ENCODE measurements at regions not wholly inside any gene's neighbourhood (a gene's known extent, or its start where the extent isn't known, plus 50 kb on each side); places are given as distances from the start of the nearest gene placed in this dataset.

DNA sequence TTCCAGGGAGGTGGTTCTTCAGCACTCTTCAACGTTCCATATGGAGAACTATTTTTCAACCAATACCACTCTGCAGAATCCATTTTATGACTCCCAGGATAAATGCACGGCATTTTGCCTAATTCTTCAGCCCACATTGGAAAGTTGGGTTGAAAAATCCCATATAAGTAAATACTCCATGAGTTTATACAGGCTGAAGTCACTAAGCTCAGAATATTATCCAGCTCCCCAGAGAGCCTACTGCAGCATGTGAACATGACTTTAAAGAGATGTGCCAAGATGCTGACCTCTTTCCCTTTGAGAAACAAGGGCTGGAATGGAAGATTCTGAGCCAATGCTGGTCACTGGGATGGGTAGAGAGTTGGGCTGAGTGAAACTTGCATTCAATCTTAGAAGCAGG, 111.9 kb upstream of the SLIT3 start:
- Histone ChIP-seq H3K4me1 (ENCODE audit: control insufficient read depth, insufficient read depth, low read length) (peaks cover 7% of the 10 kb centered on the region), H3K27ac (ENCODE audit: extremely low read depth, low read depth, low read length) (no peak overlapping the region), H3K9me3 (ENCODE audit: control insufficient read depth, insufficient read depth, low read depth, low read length) (no peaks in the 10 kb centered on the region), H3K4me3 (ENCODE audit: low read depth, low read length) (no peak overlapping the region), H3K36me3 (ENCODE audit: control insufficient read depth in 2 of 2, insufficient read depth in 1 of 2, low read length in 2 of 2) (no peaks in the 10 kb centered on the region)
- ChIA-PET POLR2A (interaction anchor here (0.5 kb wide), 1 partner anchor 171 kb away, joined by 7 read pairs; the partner anchor contains the start of gene SPDL1), CTCF (no interaction called here)
- TF ChIP-seq ZNF433 (tag by site-specific recombination; IDR thresholded peaks at IDR 0.05; ENCODE audit: low read depth) (no peak), SCRT2 (tag by site-specific recombination; IDR thresholded peaks at IDR 0.05) (no peak), ZNF133 (tag by site-specific recombination; IDR thresholded peaks at IDR 0.05) (no peak), ZNF514 (tag by site-specific recombination; IDR thresholded peaks at IDR 0.05) (no peak), ZNF341 (tag by site-specific recombination; IDR thresholded peaks at IDR 0.05; ENCODE audit: low read depth) (no peak), TRIM28 (IDR thresholded peaks at IDR 0.05; ENCODE audit: borderline replicate concordance, low read length) (no peak), ZNF354C (tag by site-specific recombination; IDR thresholded peaks at IDR 0.05; ENCODE audit: borderline replicate concordance, low read depth) (no peak), OSR2 (tag by site-specific recombination; IDR thresholded peaks at IDR 0.05) (no peak), HOXA7 (CRISPR knock-in tag; IDR thresholded peaks at IDR 0.05; ENCODE audit: borderline replicate concordance) (no peak), ZNF585B (tag by site-specific recombination; IDR thresholded peaks at IDR 0.05) (no peak)
- TF ChIP-seq, protein P1, sequence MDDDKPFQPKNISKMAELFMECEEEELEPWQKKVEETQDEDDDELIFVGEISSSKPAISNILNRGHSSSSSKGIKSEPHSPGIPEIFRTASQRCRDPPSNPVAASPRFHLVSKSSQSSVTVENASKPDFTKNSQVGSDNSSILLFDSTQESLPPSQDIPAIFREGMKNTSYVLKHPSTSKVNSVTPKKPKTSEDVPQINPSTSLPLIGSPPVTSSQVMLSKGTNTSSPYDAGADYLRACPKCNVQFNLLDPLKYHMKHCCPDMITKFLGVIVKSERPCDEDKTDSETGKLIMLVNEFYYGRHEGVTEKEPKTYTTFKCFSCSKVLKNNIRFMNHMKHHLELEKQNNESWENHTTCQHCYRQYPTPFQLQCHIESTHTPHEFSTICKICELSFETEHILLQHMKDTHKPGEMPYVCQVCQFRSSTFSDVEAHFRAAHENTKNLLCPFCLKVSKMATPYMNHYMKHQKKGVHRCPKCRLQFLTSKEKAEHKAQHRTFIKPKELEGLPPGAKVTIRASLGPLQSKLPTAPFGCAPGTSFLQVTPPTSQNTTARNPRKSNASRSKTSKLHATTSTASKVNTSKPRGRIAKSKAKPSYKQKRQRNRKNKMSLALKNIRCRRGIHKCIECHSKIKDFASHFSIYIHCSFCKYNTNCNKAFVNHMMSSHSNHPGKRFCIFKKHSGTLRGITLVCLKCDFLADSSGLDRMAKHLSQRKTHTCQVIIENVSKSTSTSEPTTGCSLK (tag by site-specific recombination; IDR thresholded peaks at IDR 0.05) = no peak
- TF ChIP-seq, protein P2, sequence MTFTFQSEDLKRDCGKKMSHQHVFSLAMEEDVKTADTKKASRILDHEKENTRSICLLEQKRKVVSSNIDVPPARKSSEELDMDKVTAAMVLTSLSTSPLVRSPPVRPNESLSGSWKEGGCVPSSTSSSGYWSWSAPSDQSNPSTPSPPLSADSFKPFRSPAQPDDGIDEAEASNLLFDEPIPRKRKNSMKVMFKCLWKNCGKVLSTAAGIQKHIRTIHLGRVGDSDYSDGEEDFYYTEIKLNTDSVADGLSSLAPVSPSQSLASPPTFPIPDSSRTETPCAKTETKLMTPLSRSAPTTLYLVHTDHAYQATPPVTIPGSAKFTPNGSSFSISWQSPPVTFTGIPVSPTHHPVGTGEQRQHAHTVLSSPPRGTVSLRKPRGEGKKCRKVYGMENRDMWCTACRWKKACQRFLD (tag by site-specific recombination; IDR thresholded peaks at IDR 0.05) = no peak

DNA sequence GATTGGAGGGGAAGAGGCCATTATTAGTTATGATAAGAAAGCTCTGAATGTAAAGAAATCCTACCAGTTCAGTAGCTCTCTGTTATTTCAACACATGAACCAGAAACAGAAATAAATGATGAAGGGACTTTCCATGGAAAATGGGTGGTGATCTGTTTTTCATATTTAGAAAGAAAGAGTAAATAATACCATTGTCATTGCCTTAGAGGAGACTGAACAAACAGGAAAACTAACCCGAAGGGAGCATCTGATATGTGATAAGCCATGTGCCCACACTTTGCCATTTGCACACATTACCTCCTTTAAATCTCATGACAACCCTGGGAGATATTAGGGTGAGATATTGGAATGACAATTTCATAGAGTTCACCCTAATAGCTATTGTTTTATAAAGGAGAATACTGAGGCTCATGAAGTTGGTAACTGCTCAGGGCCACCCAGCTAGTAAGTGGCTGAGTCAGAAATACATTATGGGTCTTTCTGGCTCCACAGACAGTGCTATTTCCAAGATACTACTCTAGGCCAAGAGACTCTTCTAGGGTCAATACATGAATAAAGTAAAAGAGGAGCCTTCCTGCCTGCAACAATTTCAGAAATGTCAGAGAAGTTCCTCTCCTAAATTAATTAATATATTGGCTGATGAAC, 111.0 kb upstream of the SLIT3 start:
- no peak overlapping the region for H3K27ac ChIP-seq (ENCODE audit: extremely low read depth, low read depth, low read length)
- no peaks in the 10 kb centered on the region for H3K9me3 ChIP-seq (ENCODE audit: control insufficient read depth, insufficient read depth, low read depth, low read length)
- no peaks in the 10 kb centered on the region for H3K36me3 ChIP-seq (ENCODE audit: control insufficient read depth in 2 of 2, insufficient read depth in 1 of 2, low read length in 2 of 2)
- POLR2A ChIA-PET = no interaction called here
- CTCF ChIA-PET = interaction anchor here (0.7 kb wide), 1 partner anchor 11 kb away, joined by 3 read pairs; no protein-coding TSS in a partner anchor
- TF ChIP-seq, protein P3, sequence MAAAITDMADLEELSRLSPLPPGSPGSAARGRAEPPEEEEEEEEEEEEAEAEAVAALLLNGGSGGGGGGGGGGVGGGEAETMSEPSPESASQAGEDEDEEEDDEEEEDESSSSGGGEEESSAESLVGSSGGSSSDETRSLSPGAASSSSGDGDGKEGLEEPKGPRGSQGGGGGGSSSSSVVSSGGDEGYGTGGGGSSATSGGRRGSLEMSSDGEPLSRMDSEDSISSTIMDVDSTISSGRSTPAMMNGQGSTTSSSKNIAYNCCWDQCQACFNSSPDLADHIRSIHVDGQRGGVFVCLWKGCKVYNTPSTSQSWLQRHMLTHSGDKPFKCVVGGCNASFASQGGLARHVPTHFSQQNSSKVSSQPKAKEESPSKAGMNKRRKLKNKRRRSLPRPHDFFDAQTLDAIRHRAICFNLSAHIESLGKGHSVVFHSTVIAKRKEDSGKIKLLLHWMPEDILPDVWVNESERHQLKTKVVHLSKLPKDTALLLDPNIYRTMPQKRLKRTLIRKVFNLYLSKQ (tag by site-specific recombination; IDR thresholded peaks at IDR 0.05; ENCODE audit: borderline replicate concordance) = no peak
- TF ChIP-seq, protein P4, sequence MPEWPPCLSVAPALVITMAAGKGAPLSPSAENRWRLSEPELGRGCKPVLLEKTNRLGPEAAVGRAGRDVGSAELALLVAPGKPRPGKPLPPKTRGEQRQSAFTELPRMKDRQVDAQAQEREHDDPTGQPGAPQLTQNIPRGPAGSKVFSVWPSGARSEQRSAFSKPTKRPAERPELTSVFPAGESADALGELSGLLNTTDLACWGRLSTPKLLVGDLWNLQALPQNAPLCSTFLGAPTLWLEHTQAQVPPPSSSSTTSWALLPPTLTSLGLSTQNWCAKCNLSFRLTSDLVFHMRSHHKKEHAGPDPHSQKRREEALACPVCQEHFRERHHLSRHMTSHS (tag by site-specific recombination; IDR thresholded peaks at IDR 0.05) = no peak
- TF ChIP-seq ZNF701 (tag by site-specific recombination; IDR thresholded peaks at IDR 0.05) (no peak), ZBTB17 (tag by site-specific recombination; IDR thresholded peaks at IDR 0.05) (no peak), ZNF664 (tag by site-specific recombination; IDR thresholded peaks at IDR 0.05) (no peak), ZNF585B (tag by site-specific recombination; IDR thresholded peaks at IDR 0.05) (no peak), ZNF121 (tag by site-specific recombination; IDR thresholded peaks at IDR 0.05) (no peak), ZNF354C (tag by site-specific recombination; IDR thresholded peaks at IDR 0.05; ENCODE audit: borderline replicate concordance, low read depth) (no peak), ZNF555 (tag by site-specific recombination; conservative IDR thresholded peaks at IDR 0.05) (no peak), SP3 (tag by site-specific recombination; IDR thresholded peaks at IDR 0.05) (no peak)
- TF ChIP-seq, protein P5, sequence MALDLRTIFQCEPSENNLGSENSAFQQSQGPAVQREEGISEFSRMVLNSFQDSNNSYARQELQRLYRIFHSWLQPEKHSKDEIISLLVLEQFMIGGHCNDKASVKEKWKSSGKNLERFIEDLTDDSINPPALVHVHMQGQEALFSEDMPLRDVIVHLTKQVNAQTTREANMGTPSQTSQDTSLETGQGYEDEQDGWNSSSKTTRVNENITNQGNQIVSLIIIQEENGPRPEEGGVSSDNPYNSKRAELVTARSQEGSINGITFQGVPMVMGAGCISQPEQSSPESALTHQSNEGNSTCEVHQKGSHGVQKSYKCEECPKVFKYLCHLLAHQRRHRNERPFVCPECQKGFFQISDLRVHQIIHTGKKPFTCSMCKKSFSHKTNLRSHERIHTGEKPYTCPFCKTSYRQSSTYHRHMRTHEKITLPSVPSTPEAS (tag by site-specific recombination; IDR thresholded peaks at IDR 0.05) = no peak
- TF ChIP-seq, protein P6, sequence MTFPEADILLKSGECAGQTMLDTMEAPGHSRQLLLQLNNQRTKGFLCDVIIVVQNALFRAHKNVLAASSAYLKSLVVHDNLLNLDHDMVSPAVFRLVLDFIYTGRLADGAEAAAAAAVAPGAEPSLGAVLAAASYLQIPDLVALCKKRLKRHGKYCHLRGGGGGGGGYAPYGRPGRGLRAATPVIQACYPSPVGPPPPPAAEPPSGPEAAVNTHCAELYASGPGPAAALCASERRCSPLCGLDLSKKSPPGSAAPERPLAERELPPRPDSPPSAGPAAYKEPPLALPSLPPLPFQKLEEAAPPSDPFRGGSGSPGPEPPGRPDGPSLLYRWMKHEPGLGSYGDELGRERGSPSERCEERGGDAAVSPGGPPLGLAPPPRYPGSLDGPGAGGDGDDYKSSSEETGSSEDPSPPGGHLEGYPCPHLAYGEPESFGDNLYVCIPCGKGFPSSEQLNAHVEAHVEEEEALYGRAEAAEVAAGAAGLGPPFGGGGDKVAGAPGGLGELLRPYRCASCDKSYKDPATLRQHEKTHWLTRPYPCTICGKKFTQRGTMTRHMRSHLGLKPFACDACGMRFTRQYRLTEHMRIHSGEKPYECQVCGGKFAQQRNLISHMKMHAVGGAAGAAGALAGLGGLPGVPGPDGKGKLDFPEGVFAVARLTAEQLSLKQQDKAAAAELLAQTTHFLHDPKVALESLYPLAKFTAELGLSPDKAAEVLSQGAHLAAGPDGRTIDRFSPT (tag by site-specific recombination; IDR thresholded peaks at IDR 0.05) = no peak
- TF ChIP-seq, protein P7, sequence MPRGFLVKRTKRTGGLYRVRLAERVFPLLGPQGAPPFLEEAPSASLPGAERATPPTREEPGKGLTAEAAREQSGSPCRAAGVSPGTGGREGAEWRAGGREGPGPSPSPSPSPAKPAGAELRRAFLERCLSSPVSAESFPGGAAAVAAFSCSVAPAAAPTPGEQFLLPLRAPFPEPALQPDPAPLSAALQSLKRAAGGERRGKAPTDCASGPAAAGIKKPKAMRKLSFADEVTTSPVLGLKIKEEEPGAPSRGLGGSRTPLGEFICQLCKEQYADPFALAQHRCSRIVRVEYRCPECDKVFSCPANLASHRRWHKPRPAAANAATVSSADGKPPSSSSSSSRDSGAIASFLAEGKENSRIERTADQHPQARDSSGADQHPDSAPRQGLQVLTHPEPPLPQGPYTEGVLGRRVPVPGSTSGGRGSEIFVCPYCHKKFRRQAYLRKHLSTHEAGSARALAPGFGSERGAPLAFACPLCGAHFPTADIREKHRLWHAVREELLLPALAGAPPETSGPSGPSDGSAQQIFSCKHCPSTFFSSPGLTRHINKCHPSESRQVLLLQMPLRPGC (tag by site-specific recombination; IDR thresholded peaks at IDR 0.05) = no peak
- peaks cover 7% of the 10 kb centered on the region for H3K4me1 ChIP-seq (ENCODE audit: control insufficient read depth, insufficient read depth, low read length)
- no peak overlapping the region for H3K4me3 ChIP-seq (ENCODE audit: low read depth, low read length)

Measured in HEK293 (cell line).